Panc1 (cell line): ENCODE measurements at regions not wholly inside any gene's neighbourhood (a gene's known extent, or its start where the extent isn't known, plus 50 kb on each side); places are given as distances from the start of the nearest gene placed in this dataset.

Experiments used
- ATAC-seq: fragments of 200-7000 bp; cut with Tn5 transposase; 2 replicates; pipeline ENCODE4 v1.9.1; 2020; ENCODE audit warnings: mild to moderate bottlenecking, moderate library complexity
- BruUV-seq: library from RNA; stranded (reverse); fragments of 400-500 nt; replicated peaks from 2 replicates; lab custom pipeline; 2021; lab: Mats Ljungman, UMichigan
- CTCF ChIA-PET: fragments of 300-600 bp; sonication (Branson Sonifier 250); formaldehyde crosslinking; loops from one replicate; lab custom pipeline; 2022; ENCODE audit warnings: antibody characterized with exemption; lab: Charles Lee
- POLR2A ChIA-PET: fragments of 300-600 bp; sonication (Branson Sonifier 250); formaldehyde crosslinking; loops from one replicate; lab custom pipeline; 2022; ENCODE audit warnings: antibody characterized with exemption; lab: Charles Lee
- DNase-seq: peaks from one replicate; pipeline ENCODE4 v3.0.0-alpha.2; 2010; ENCODE audit warnings: low read depth, low spot score
- H3K27ac ChIP-seq: 2 replicates; pipeline ENCODE4 v1.5.1; 2011; ENCODE audit warnings: mild to moderate bottlenecking, low read length, inconsistent platforms
- H3K27me3 ChIP-seq: fragments of 200-500 bp; sonication (Bioruptor generic); 2 replicates; pipeline ENCODE4 v1.6.0; 2014; ENCODE audit warnings: low read length, inconsistent platforms; ENCODE audit not compliant: control insufficient read depth, insufficient read depth
- H3K36me3 ChIP-seq: fragments of 200-500 bp; sonication (Bioruptor generic); 2 replicates; pipeline ENCODE4 v1.5.1; 2014; ENCODE audit warnings: inconsistent platforms, mild to moderate bottlenecking, low read length, moderate library complexity; ENCODE audit not compliant: control insufficient read depth, insufficient read depth
- H3K4me1 ChIP-seq: 2 replicates; pipeline ENCODE4 v1.5.1; 2011; ENCODE audit warnings: inconsistent platforms, mild to moderate bottlenecking, low read length, moderate library complexity; ENCODE audit not compliant: control insufficient read depth, insufficient read depth
- H3K4me3 ChIP-seq, 2 experiments: 2 replicates each; pipeline ENCODE4 v1.5.1; 2011 to 2012; ENCODE audit warnings: low read depth in 2 of 2, low read length in 2 of 2, mild to moderate bottlenecking in 2 of 2, inconsistent platforms in 1 of 2, moderate library complexity in 1 of 2
- H3K9me3 ChIP-seq: fragments of 200-500 bp; sonication (Bioruptor generic); 2 replicates; pipeline ENCODE4 v1.5.1; 2014; ENCODE audit warnings: low read depth, mild to moderate bottlenecking, inconsistent platforms, low read length, moderate library complexity; ENCODE audit not compliant: control insufficient read depth, insufficient read depth
- POLR2AphosphoS5 ChIP-seq: IDR thresholded peaks from 2 replicates; pipeline ENCODE4 v1.6.1; 2012; ENCODE audit warnings: mild to moderate bottlenecking, low read depth, low read length, moderate library complexity
- SIN3A ChIP-seq: IDR thresholded peaks from 2 replicates; pipeline ENCODE4 v1.6.1; 2012; ENCODE audit warnings: low read depth, mild to moderate bottlenecking, low read length, moderate library complexity, borderline replicate concordance; ENCODE audit not compliant: insufficient read depth
- TCF7L2 ChIP-seq: IDR thresholded peaks from 2 replicates; pipeline ENCODE4 v1.6.1; 2011; ENCODE audit warnings: mild to moderate bottlenecking, low read depth, low read length, inconsistent platforms
- in situ Hi-C: cut with HindIII; loops from 2 replicates; pipeline ENCODE4 v1.10.0; 2016; ENCODE audit warnings: low sequenced_read_pairs, low pct_unique_long_range_greater_than_20kb
- intact Hi-C: fragments of 100-400 bp; cut with micrococcal nuclease; formaldehyde crosslinking; loops from one replicate; pipeline ENCODE4 v1.10.0; 2022; ENCODE audit not compliant: unreplicated experiment
- TF ChIP-seq, protein P1 (sequence below), 2 experiments: IDR thresholded peaks; 2 replicates each; pipeline ENCODE4 v1.6.1; 2011 to 2012; ENCODE audit warnings: low read depth in 2 of 2, control low read depth in 1 of 2, low read length in 1 of 2, mild to moderate bottlenecking in 1 of 2, moderate library complexity in 1 of 2; ENCODE audit not compliant: insufficient read depth in 1 of 2
- TF ChIP-seq, protein P2 (sequence below): fragments of 450-650 bp; IDR thresholded peaks from 2 replicates; pipeline ENCODE4 v1.5.1; 2017; ENCODE audit warnings: mild to moderate bottlenecking

DNA sequence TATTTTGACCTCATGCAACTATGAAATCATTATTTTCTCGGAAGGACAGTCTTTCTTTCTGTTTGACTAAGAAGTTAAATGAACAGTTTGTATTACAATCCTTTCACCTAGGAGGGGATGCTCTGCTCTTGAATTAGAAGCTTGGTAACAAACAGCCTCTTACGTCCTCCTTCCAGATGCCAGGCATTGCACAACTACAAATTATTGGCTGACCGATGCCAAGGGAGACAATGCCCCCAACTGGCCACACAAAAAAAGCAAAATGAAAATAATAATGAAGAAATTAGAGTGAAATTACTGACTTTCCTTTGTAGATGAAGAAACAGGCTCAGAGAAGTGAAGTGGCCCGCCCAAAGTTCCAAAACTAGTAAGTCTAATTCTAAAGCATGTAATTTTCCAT lies 177.9 kb downstream of the CYRIA start:
- Histone ChIP-seq H3K4me3 (no peak overlapping the region), H3K36me3 (no peaks in the 10 kb centered on the region), H3K9me3 (no peaks in the 10 kb centered on the region), H3K27me3 (no peaks in the 10 kb centered on the region), H3K27ac (no peak overlapping the region), H3K4me1 (no peaks in the 10 kb centered on the region)
- ATAC-seq, result no peak
- ChIA-PET CTCF (no interaction called here), POLR2A (no interaction called here)
- intact Hi-C loops (no loop called here), in situ Hi-C loops (no loop called here)
- DNase-seq, result no peak
- TF ChIP-seq, protein P1, sequence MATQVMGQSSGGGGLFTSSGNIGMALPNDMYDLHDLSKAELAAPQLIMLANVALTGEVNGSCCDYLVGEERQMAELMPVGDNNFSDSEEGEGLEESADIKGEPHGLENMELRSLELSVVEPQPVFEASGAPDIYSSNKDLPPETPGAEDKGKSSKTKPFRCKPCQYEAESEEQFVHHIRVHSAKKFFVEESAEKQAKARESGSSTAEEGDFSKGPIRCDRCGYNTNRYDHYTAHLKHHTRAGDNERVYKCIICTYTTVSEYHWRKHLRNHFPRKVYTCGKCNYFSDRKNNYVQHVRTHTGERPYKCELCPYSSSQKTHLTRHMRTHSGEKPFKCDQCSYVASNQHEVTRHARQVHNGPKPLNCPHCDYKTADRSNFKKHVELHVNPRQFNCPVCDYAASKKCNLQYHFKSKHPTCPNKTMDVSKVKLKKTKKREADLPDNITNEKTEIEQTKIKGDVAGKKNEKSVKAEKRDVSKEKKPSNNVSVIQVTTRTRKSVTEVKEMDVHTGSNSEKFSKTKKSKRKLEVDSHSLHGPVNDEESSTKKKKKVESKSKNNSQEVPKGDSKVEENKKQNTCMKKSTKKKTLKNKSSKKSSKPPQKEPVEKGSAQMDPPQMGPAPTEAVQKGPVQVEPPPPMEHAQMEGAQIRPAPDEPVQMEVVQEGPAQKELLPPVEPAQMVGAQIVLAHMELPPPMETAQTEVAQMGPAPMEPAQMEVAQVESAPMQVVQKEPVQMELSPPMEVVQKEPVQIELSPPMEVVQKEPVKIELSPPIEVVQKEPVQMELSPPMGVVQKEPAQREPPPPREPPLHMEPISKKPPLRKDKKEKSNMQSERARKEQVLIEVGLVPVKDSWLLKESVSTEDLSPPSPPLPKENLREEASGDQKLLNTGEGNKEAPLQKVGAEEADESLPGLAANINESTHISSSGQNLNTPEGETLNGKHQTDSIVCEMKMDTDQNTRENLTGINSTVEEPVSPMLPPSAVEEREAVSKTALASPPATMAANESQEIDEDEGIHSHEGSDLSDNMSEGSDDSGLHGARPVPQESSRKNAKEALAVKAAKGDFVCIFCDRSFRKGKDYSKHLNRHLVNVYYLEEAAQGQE (IDR thresholded peaks at IDR 0.05; ENCODE audit: insufficient read depth in 1 of 2, low read depth in 2 of 2, low read length in 1 of 2), result no peak
- TF ChIP-seq POLR2AphosphoS5 (no peak), SIN3A (no peak), TCF7L2 (no peak)
- TF ChIP-seq, protein P2, sequence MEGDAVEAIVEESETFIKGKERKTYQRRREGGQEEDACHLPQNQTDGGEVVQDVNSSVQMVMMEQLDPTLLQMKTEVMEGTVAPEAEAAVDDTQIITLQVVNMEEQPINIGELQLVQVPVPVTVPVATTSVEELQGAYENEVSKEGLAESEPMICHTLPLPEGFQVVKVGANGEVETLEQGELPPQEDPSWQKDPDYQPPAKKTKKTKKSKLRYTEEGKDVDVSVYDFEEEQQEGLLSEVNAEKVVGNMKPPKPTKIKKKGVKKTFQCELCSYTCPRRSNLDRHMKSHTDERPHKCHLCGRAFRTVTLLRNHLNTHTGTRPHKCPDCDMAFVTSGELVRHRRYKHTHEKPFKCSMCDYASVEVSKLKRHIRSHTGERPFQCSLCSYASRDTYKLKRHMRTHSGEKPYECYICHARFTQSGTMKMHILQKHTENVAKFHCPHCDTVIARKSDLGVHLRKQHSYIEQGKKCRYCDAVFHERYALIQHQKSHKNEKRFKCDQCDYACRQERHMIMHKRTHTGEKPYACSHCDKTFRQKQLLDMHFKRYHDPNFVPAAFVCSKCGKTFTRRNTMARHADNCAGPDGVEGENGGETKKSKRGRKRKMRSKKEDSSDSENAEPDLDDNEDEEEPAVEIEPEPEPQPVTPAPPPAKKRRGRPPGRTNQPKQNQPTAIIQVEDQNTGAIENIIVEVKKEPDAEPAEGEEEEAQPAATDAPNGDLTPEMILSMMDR, result peak; percentile 46
- BruUV-seq, result no TSS peak

DNA sequence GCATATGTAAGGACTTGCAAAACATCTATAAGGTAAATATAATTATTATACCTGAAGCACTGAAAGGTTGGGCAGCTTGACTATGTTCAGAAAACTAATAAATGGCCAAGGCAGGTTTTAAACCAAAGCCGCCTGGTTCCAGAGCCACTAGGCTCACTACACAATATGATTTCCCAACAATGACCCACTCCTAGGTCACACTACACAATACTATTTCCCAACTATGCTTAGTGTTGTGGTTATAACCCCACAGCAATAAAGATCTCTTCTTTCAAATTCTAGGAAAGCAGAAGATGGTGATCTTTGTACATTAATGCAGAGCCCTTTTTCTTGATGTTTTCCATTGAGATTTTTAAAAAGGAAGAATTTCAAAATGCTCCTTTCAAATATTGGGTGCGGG lies 180.4 kb downstream of the CYRIA start:
- H3K4me1 ChIP-seq, result no peaks in the 10 kb centered on the region
- H3K36me3 ChIP-seq, result no peaks in the 10 kb centered on the region
- H3K27me3 ChIP-seq, result no peaks in the 10 kb centered on the region
- in situ Hi-C loops (no loop called here), intact Hi-C loops (no loop called here)
- H3K9me3 ChIP-seq, result no peaks in the 10 kb centered on the region
- H3K4me3 ChIP-seq, result no peak overlapping the region
- no peak for ATAC-seq
- ChIA-PET POLR2A (no interaction called here), CTCF (no interaction called here)
- DNase-seq, result no peak
- no peak overlapping the region for H3K27ac ChIP-seq
- BruUV-seq, result no TSS peak
- TF ChIP-seq, protein P2, result no peak
- TF ChIP-seq POLR2AphosphoS5 (no peak), SIN3A (no peak), TCF7L2 (no peak)
- TF ChIP-seq, protein P1 (IDR thresholded peaks at IDR 0.05; ENCODE audit: insufficient read depth in 1 of 2, low read depth in 2 of 2, low read length in 1 of 2), result no peak
